A673 (cell line): ENCODE measurements at regions not wholly inside any gene's neighbourhood (a gene's known extent, or its start where the extent isn't known, plus 50 kb on each side); places are given as distances from the start of the nearest gene placed in this dataset.

Experiments used
- BruUV-seq: library from RNA; stranded (reverse); fragments of 400-500 nt; replicated peaks from 2 replicates; lab custom pipeline; 2021; lab: Mats Ljungman, UMichigan
- CTCF ChIA-PET: fragments of 300-600 bp; sonication (Branson Sonifier 250); formaldehyde crosslinking; loops from one replicate; lab custom pipeline; 2022; ENCODE audit warnings: antibody characterized with exemption; lab: Charles Lee
- POLR2A ChIA-PET: fragments of 300-600 bp; sonication (Branson Sonifier 250); formaldehyde crosslinking; loops from one replicate; lab custom pipeline; 2022; ENCODE audit warnings: antibody characterized with exemption; ENCODE audit not compliant: low non-redundant PET; lab: Charles Lee
- DNase-seq: peaks from one replicate; pipeline ENCODE4 v3.0.0-alpha.2; 2015; ENCODE audit warnings: low spot score
- H3K27ac ChIP-seq: fragments of 200-600 bp; sonication (generic); 2 replicates; pipeline ENCODE4 v1.5.1; 2016; ENCODE audit warnings: mixed run types, low read depth, mild to moderate bottlenecking, mixed read lengths, antibody characterized with exemption, low read length; ENCODE audit not compliant: poor library complexity, severe bottlenecking
- H3K27me3 ChIP-seq: fragments of 200-600 bp; sonication (generic); replicated peaks from 2 replicates; pipeline ENCODE4 v1.6.1; 2017; ENCODE audit warnings: mixed run types, low read depth, mild to moderate bottlenecking, mixed read lengths, antibody characterized with exemption, low read length; ENCODE audit not compliant: insufficient read depth, poor library complexity
- H3K36me3 ChIP-seq: fragments of 200-600 bp; sonication (generic); 2 replicates; pipeline ENCODE4 v1.6.1; 2016; ENCODE audit warnings: mixed run types, mild to moderate bottlenecking, mixed read lengths, antibody characterized with exemption, low read length; ENCODE audit not compliant: insufficient read depth, poor library complexity, severe bottlenecking
- H3K4me1 ChIP-seq: fragments of 200-600 bp; sonication (generic); 2 replicates; pipeline ENCODE4 v1.6.1; 2017; ENCODE audit warnings: mixed run types, mild to moderate bottlenecking, mixed read lengths, antibody characterized with exemption, low read length; ENCODE audit not compliant: insufficient read depth, poor library complexity, severe bottlenecking
- H3K4me3 ChIP-seq: fragments of 200-600 bp; sonication (generic); 2 replicates; pipeline ENCODE4 v1.5.1; 2016; ENCODE audit warnings: low read depth, mixed run types, mild to moderate bottlenecking, mixed read lengths, low read length; ENCODE audit not compliant: poor library complexity, severe bottlenecking
- H3K9me3 ChIP-seq: fragments of 200-600 bp; sonication (generic); 2 replicates; pipeline ENCODE4 v1.6.1; 2016; ENCODE audit warnings: mixed run types, low read depth, mild to moderate bottlenecking, mixed read lengths, antibody characterized with exemption, low read length; ENCODE audit not compliant: poor library complexity, severe bottlenecking
- CTCF ChIP-seq: fragments of 300-800, 200-600 bp; sonication (generic); conservative IDR thresholded peaks from 2 replicates; pipeline ENCODE4 v1.5.1; 2017; ENCODE audit warnings: low read depth, mild to moderate bottlenecking, antibody characterized with exemption, low read length, moderate library complexity, mixed read lengths
- EZH2 ChIP-seq: fragments of 200-600 bp; sonication (generic); IDR thresholded peaks from 2 replicates; pipeline ENCODE4 v1.6.1; 2017; ENCODE audit warnings: borderline replicate concordance, low read depth, mild to moderate bottlenecking, mixed read lengths, antibody characterized with exemption, low read length; ENCODE audit not compliant: poor library complexity, severe bottlenecking
- intact Hi-C: fragments of 100-400 bp; cut with micrococcal nuclease; formaldehyde crosslinking; loops from one replicate; pipeline ENCODE4 v1.10.0; 2022; ENCODE audit not compliant: unreplicated experiment

GRCh38 chr6:108795122-108795521, 53.1 kb upstream of the ARMC2 start:
- ChIA-PET CTCF (no interaction called here), POLR2A (no interaction called here)
- peaks cover 8% of the 10 kb centered on the region for H3K4me1 ChIP-seq
- H3K36me3 ChIP-seq: no peaks in the 10 kb centered on the region
- no peaks in the 10 kb centered on the region for H3K9me3 ChIP-seq
- no peaks in the 10 kb centered on the region for H3K27me3 ChIP-seq
- no peak overlapping the region for H3K27ac ChIP-seq
- DNase-seq: no peak
- no peak overlapping the region for H3K4me3 ChIP-seq
- no TSS peak for BruUV-seq
- intact Hi-C loops: no loop called here
- TF ChIP-seq EZH2 (no peak), CTCF (no peak)

- no peak for TF ChIP-seq EZH2
- no peak for TF ChIP-seq CTCF
- Histone ChIP-seq H3K4me1 (peaks cover 8% of the 10 kb centered on the region), H3K27ac (no peak overlapping the region), H3K27me3 (no peaks in the 10 kb centered on the region), H3K4me3 (no peak overlapping the region), H3K36me3 (no peaks in the 10 kb centered on the region), H3K9me3 (no peaks in the 10 kb centered on the region)
- intact Hi-C loops: no loop called here
- BruUV-seq: no TSS peak
- POLR2A ChIA-PET: no interaction called here
- CTCF ChIA-PET: no interaction called here
- DNase-seq: no peak
These were observed 52.4 kb upstream of the ARMC2 start for GRCh38 chr6:108795814-108796213.

- Histone ChIP-seq H3K4me3 (no peak overlapping the region), H3K27ac (no peak overlapping the region), H3K9me3 (no peaks in the 10 kb centered on the region), H3K27me3 (no peaks in the 10 kb centered on the region), H3K4me1 (peaks cover 8% of the 10 kb centered on the region), H3K36me3 (no peaks in the 10 kb centered on the region)
- no peak for DNase-seq
- ChIA-PET CTCF (interaction anchor here (0.6 kb wide), 1 partner anchor 85 kb away, joined by 3 read pairs; no protein-coding TSS in a partner anchor), POLR2A (no interaction called here)
- intact Hi-C loops: no loop called here
- TF ChIP-seq EZH2: no peak
- TF ChIP-seq CTCF: no peak
- no TSS peak for BruUV-seq
These were observed 51.3 kb upstream of the ARMC2 start for GRCh38 chr6:108796875-108797274.
